AG04450 (cell line): ENCODE measurements at regions not wholly inside any gene's neighbourhood (a gene's known extent, or its start where the extent isn't known, plus 50 kb on each side); places are given as distances from the start of the nearest gene placed in this dataset.

Experiments
- CTCF ChIA-PET: fragments of 300-600, 350-600 bp; formaldehyde crosslinking; extraction: SDS; loops from one replicate; lab custom pipeline; 2022; ENCODE audit warnings: antibody characterized with exemption, inconsistent platforms; lab: Charles Lee
- POLR2A ChIA-PET: fragments of 350-600 bp; formaldehyde crosslinking; extraction: SDS; loops from one replicate; lab custom pipeline; 2021; ENCODE audit warnings: antibody characterized with exemption, inconsistent platforms; lab: Yijun Ruan, JAX
- DNase-seq: peaks from one replicate; pipeline ENCODE4 v3.0.0-alpha.2; 2011; ENCODE audit warnings: low read depth, low spot score
- H3K27ac ChIP-seq: one replicate; pipeline ENCODE4 v1.5.1; 2012; ENCODE audit warnings: low read depth, low read length, control low read depth
- H3K27me3 ChIP-seq: one replicate; pipeline ENCODE4 v1.6.0; 2012; ENCODE audit warnings: low read length; ENCODE audit not compliant: control insufficient read depth, insufficient read depth
- H3K4me3 ChIP-seq: 2 replicates; pipeline ENCODE4 v1.5.1; 2011; ENCODE audit warnings: mild to moderate bottlenecking, low read depth, low read length, control low read depth
- H3K9me3 ChIP-seq: 2 replicates; pipeline ENCODE4 v1.5.1; 2012; ENCODE audit warnings: low read length; ENCODE audit not compliant: control insufficient read depth, insufficient read depth
- CTCF ChIP-seq: IDR thresholded peaks from 2 replicates; pipeline ENCODE4 v1.5.1; 2011; ENCODE audit warnings: low read depth, low read length, control low read depth, inconsistent platforms

GRCh38 chr6:78701407-78701806 is 165.9 kb upstream of the IRAK1BP1 start:
- Histone ChIP-seq H3K27ac (no peak overlapping the region), H3K27me3 (no peaks in the 10 kb centered on the region), H3K4me3 (no peak overlapping the region), H3K9me3 (no peaks in the 10 kb centered on the region)
- DNase-seq, result peak; percentile 6
- TF ChIP-seq CTCF, result no peak
- ChIA-PET POLR2A (no interaction called here), CTCF (no interaction called here)

GRCh38 chr6:78709021-78709420 is 158.3 kb upstream of the IRAK1BP1 start:
- no peaks in the 10 kb centered on the region for H3K9me3 ChIP-seq
- no peak for TF ChIP-seq CTCF
- H3K4me3 ChIP-seq, result no peak overlapping the region
- H3K27ac ChIP-seq, result no peak overlapping the region
- ChIA-PET CTCF (no interaction called here), POLR2A (no interaction called here)
- H3K27me3 ChIP-seq, result peaks cover 2% of the 10 kb centered on the region
- no peak for DNase-seq

GRCh38 chr6:78713564-78713963 is 153.8 kb upstream of the IRAK1BP1 start:
- Histone ChIP-seq H3K27ac (no peak overlapping the region), H3K9me3 (no peaks in the 10 kb centered on the region), H3K4me3 (no peak overlapping the region), H3K27me3 (no peaks in the 10 kb centered on the region)
- no peak for DNase-seq
- CTCF ChIA-PET, result no interaction called here
- TF ChIP-seq CTCF, result no peak
- POLR2A ChIA-PET, result no interaction called here

GRCh38 chr6:78744144-78744543 is 123.2 kb upstream of the IRAK1BP1 start:
- TF ChIP-seq CTCF, result no peak
- H3K9me3 ChIP-seq, result no peaks in the 10 kb centered on the region
- H3K27me3 ChIP-seq, result no peaks in the 10 kb centered on the region
- ChIA-PET POLR2A (no interaction called here), CTCF (no interaction called here)
- no peak for DNase-seq
- H3K27ac ChIP-seq, result no peak overlapping the region
- H3K4me3 ChIP-seq, result no peak overlapping the region

- Histone ChIP-seq H3K9me3 (no peaks in the 10 kb centered on the region), H3K4me3 (no peak overlapping the region), H3K27me3 (no peaks in the 10 kb centered on the region), H3K27ac (no peak overlapping the region)
- peak; percentile 2 for DNase-seq
- no peak for TF ChIP-seq CTCF
- ChIA-PET POLR2A (no interaction called here), CTCF (no interaction called here)
Measured at GRCh38 chr6:78746457-78746856, 120.9 kb upstream of the IRAK1BP1 start.
